Osteoblast (primary cell): ENCODE measurements at regions not wholly inside any gene's neighbourhood (a gene's known extent, or its start where the extent isn't known, plus 50 kb on each side); places are given as distances from the start of the nearest gene placed in this dataset.
"Not testable (repeated sequence)": the region's sequence is repeated elsewhere in the genome, so short reads cannot be mapped to it uniquely, and the experiment has no call there.

Experiments
- DNase-seq: peaks from one replicate; pipeline ENCODE4 v3.0.0; 2011; ENCODE audit warnings: low spot score, mixed read lengths; ENCODE audit not compliant: insufficient read length; ENCODE audit errors: missing footprints
- H2AFZ ChIP-seq: 2 replicates; pipeline ENCODE4 v1.6.0; 2011; ENCODE audit warnings: mild to moderate bottlenecking, low read length
- H3K27ac ChIP-seq: 2 replicates; pipeline ENCODE4 v1.5.1; 2011; ENCODE audit warnings: mild to moderate bottlenecking, low read depth, low read length, moderate library complexity
- H3K27me3 ChIP-seq: 2 replicates; pipeline ENCODE4 v1.6.0; 2012; ENCODE audit warnings: mild to moderate bottlenecking, control low read depth, inconsistent platforms, low read length, moderate library complexity; ENCODE audit not compliant: insufficient read depth
- H3K36me3 ChIP-seq: 2 replicates; pipeline ENCODE4 v1.5.1; 2011; ENCODE audit warnings: mild to moderate bottlenecking, low read length, control low read depth, moderate library complexity; ENCODE audit not compliant: insufficient read depth
- H3K4me1 ChIP-seq: 2 replicates; pipeline ENCODE4 v1.5.1; 2011; ENCODE audit warnings: mild to moderate bottlenecking, low read length, control low read depth, moderate library complexity; ENCODE audit not compliant: insufficient read depth
- H3K4me2 ChIP-seq: 2 replicates; pipeline ENCODE4 v1.6.0; 2011; ENCODE audit warnings: mild to moderate bottlenecking, low read length; ENCODE audit not compliant: insufficient read depth
- H3K4me3 ChIP-seq: fragments of 200-600 bp; sonication (generic); 3 replicates; pipeline ENCODE4 v1.5.1; 2012; ENCODE audit warnings: mild to moderate bottlenecking, low read length, inconsistent platforms; ENCODE audit not compliant: insufficient read depth
- H3K79me2 ChIP-seq: 2 replicates; pipeline ENCODE4 v1.6.0; 2012; ENCODE audit warnings: mild to moderate bottlenecking, low read length, control low read depth, inconsistent platforms; ENCODE audit not compliant: insufficient read depth
- H3K9me3 ChIP-seq: 2 replicates; pipeline ENCODE4 v1.5.1; 2011; ENCODE audit warnings: low read depth, low read length, control low read depth
- H4K20me1 ChIP-seq: 2 replicates; pipeline ENCODE4 v1.6.0; 2012; ENCODE audit warnings: mild to moderate bottlenecking, low read length, control low read depth; ENCODE audit not compliant: insufficient read depth
- CTCF ChIP-seq: IDR thresholded peaks from 2 replicates; pipeline ENCODE4 v1.5.1; 2011; ENCODE audit warnings: mild to moderate bottlenecking, low read depth, low read length, moderate library complexity; ENCODE audit errors: extremely low read depth

GRCh38 chr19:56917529-56917928 is 77.0 kb upstream of the PEG3 start:
- Histone ChIP-seq H3K36me3 (no peaks in the 10 kb centered on the region), H3K79me2 (no peaks in the 10 kb centered on the region), H2AFZ (no peak overlapping the region), H3K4me2 (no peak overlapping the region), H3K9me3 (peaks cover 5% of the 10 kb centered on the region), H4K20me1 (no peaks in the 10 kb centered on the region), H3K4me3 (no peak overlapping the region), H3K27ac (no peak overlapping the region), H3K4me1 (no peaks in the 10 kb centered on the region), H3K27me3 (no peaks in the 10 kb centered on the region)
- no peak for TF ChIP-seq CTCF
- DNase-seq = no peak

GRCh38 chr19:56917998-56918397 is 77.5 kb upstream of the PEG3 start:
- DNase-seq = no peak
- no peak overlapping the region for H3K4me2 ChIP-seq

GRCh38 chr19:56918682-56919307 is 78.3 kb upstream of the PEG3 start:
- Histone ChIP-seq H3K4me1 (no peaks in the 10 kb centered on the region), H3K4me2 (no peak overlapping the region), H4K20me1 (no peaks in the 10 kb centered on the region), H3K9me3 (peaks cover 5% of the 10 kb centered on the region), H3K36me3 (no peaks in the 10 kb centered on the region), H3K27ac (no peak overlapping the region), H2AFZ (no peak overlapping the region), H3K4me3 (no peak overlapping the region), H3K27me3 (no peaks in the 10 kb centered on the region), H3K79me2 (no peaks in the 10 kb centered on the region)
- DNase-seq = no peak
- TF ChIP-seq CTCF = no peak

More at GRCh38 chr19:56917998-56918397, 77.5 kb upstream of the PEG3 start:
- Histone ChIP-seq H2AFZ (no peak overlapping the region), H3K4me1 (no peaks in the 10 kb centered on the region), H4K20me1 (no peaks in the 10 kb centered on the region), H3K9me3 (peaks cover 5% of the 10 kb centered on the region), H3K36me3 (no peaks in the 10 kb centered on the region), H3K27me3 (no peaks in the 10 kb centered on the region), H3K4me3 (no peak overlapping the region), H3K79me2 (no peaks in the 10 kb centered on the region), H3K27ac (no peak overlapping the region)
- TF ChIP-seq CTCF = no peak

- TF ChIP-seq CTCF = no peak
- Histone ChIP-seq H3K27me3 (no peaks in the 10 kb centered on the region), H3K79me2 (no peaks in the 10 kb centered on the region), H2AFZ (no peak overlapping the region), H3K4me2 (no peak overlapping the region), H3K9me3 (peaks cover 5% of the 10 kb centered on the region), H3K4me3 (no peak overlapping the region), H3K36me3 (no peaks in the 10 kb centered on the region), H3K4me1 (no peaks in the 10 kb centered on the region), H4K20me1 (no peaks in the 10 kb centered on the region), H3K27ac (no peak overlapping the region)
- DNase-seq = no peak
These were observed 78.9 kb upstream of the PEG3 start for GRCh38 chr19:56919308-56919995.

GRCh38 chr19:56926094-56926493 is 85.6 kb upstream of the PEG3 start:
- H3K27me3 ChIP-seq, H3K27ac ChIP-seq, H2AFZ ChIP-seq, H3K9me3 ChIP-seq, H3K4me2 ChIP-seq, H4K20me1 ChIP-seq, DNase-seq, H3K4me1 ChIP-seq, H3K4me3 ChIP-seq, H3K36me3 ChIP-seq, H3K79me2 ChIP-seq: not testable (repeated sequence)
